ENCODE measurements at regions not wholly inside any gene's neighbourhood (a gene's known extent, or its start where the extent isn't known, plus 50 kb on each side); places are given as distances from the start of the nearest gene placed in this dataset.
A peak's percentile ranks its signal among the peaks of the same experiment; 100 is the strongest.

DNA sequence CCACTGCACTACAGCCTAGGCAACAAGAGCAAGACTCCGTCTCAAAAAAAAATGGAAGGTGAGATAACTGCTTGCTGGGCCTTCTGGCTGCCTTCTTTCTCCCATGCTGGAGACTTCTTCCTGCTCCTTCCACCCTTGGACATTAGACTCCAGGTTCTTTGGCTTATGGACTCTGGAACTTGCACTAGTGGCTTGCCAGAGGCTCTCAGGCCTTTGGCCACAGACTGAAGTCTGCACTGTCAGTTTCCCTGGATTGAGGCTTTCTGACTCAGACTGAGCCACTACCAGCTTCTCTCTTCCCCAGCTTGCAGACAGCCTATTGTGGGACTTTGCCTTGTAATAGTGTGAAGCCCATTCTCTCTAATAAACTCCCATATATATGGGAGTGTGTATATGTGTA, 118.5 kb upstream of the SLC14A2 start:
- Histone ChIP-seq H3K27ac (no peak overlapping the region), H3K4me3 (no peak overlapping the region)
- no peak for TF ChIP-seq CTCF (IDR thresholded peaks at IDR 0.05)
- no peak for DNase-seq (ENCODE audit: low spot score)

GRCh38 chr18:45497595-45498286, 117.5 kb upstream of the SLC14A2 start:
- no peak overlapping the region for H3K27ac ChIP-seq
- DNase-seq (ENCODE audit: low spot score), result no peak
- TF ChIP-seq CTCF (IDR thresholded peaks at IDR 0.05), result no peak
- H3K4me3 ChIP-seq, result no peak overlapping the region

GRCh38 chr18:45498287-45498658, 117.0 kb upstream of the SLC14A2 start:
- H3K27ac ChIP-seq, result no peak overlapping the region
- no peak overlapping the region for H3K4me3 ChIP-seq
- no peak for TF ChIP-seq CTCF (IDR thresholded peaks at IDR 0.05)
- no peak for DNase-seq (ENCODE audit: low spot score)

DNA sequence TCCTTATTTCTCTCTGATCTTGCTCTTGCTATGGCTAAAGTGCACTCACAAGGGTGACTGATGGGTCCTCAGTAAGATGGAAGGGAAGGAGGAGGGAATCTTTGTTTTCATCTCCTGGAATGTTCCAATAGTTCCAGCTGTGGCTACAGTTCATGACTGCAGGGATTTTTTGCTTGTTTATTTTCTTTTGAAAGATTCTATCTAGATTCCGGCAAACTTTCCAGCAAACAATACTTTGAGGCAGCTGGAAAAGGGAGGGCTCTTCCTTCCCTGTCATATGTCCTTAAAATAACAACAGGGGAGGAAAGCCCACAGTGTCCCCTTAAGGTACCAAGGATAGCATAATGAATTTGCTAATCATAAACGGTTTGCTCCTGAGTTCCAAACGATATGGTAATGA, 111.3 kb upstream of the SLC14A2 start:
- H3K27ac ChIP-seq, result peak overlapping the region in 1 of 2 donors; percentile 45
- no peak for TF ChIP-seq CTCF (IDR thresholded peaks at IDR 0.05)
- DNase-seq (ENCODE audit: low spot score), result no peak
- peak overlapping the region; percentile 15 for H3K4me3 ChIP-seq

DNA sequence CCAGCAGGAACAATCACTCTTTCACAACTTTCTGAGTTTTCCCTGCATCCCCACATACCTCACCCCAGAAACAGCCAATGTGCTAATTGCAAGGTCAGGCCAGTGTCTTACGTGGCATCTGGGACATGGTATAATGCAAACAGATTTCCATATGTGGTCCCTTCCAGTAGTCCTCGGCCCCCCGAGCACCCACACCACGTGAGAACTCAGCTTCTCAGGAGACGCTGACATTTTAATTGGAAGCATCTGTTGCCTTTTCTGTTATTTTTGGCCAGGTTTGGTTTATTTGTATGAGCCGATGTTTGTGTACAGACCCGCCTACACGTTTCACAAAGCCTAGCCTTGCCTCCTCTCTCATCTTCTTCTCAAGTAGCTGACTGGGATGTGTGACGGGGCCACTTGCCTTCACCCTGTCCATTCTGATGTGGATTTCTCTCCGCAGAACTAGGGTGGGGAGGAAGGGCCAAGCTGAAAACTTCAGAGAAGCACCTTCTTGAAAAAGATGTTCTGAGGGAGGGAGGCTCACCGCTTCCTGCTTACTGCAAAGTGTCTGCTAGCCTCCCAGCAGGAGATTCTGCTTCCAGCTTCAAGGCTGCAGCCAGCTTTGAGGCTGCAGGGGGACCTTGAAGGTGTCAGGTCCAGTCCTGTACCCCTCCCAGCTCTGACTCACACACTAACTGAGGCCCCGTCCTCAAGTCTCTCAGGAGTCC, 109.6 kb upstream of the SLC14A2 start:
- no peak overlapping the region for H3K4me3 ChIP-seq
- no peak overlapping the region for H3K27ac ChIP-seq
- TF ChIP-seq CTCF (IDR thresholded peaks at IDR 0.05), result no peak
- no peak for DNase-seq (ENCODE audit: low spot score)

DNA sequence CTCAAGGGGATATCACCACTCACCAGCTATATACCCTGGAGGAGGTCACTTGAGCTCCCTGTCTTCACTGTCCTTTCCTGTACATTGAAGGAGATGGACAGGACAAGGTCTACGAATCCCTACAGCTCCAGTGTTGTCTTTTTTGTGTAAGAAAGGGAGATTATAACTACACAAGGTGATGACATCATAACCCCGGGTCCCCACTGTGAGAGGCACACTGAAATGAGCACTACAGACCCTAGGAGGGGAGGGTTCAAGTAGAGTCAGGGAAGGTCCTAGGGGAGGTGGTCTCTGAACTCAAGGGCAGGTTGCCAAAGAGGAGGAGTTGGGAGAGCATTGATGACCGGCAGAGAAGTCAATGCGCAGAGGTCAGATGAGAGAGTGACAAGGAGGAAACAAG, 108.3 kb upstream of the SLC14A2 start:
- no peak for TF ChIP-seq CTCF (IDR thresholded peaks at IDR 0.05)
- no peak overlapping the region for H3K27ac ChIP-seq

DNA sequence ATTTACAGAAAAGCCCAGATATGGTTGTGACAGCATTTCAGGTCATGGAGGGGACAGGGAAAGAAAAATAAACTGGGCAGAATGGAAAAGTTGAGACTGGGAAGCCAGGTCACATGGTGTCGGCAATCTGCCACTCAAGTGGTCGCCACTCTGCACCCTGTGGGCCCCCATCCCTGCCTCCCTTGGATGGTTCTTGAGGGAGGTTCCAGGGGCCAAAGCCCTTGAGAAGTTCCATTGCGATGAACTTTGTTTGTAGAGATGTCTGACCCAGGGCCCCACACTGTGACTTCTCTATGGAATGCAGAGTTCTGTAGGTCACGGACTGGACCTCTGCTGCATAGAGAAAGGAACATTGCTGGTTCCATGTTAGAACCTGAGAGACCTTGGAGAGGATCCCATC, 105.7 kb upstream of the SLC14A2 start:
- DNase-seq (ENCODE audit: low spot score), result no peak
- H3K4me3 ChIP-seq, result no peak overlapping the region
- no peak overlapping the region for H3K27ac ChIP-seq
- no peak for TF ChIP-seq CTCF (IDR thresholded peaks at IDR 0.05)

More for the DNA sequence above, 108.3 kb upstream of the SLC14A2 start:
- DNase-seq (ENCODE audit: low spot score), result no peak
- no peak overlapping the region for H3K4me3 ChIP-seq
